ENCODE measurements at regions not wholly inside any gene's neighbourhood (a gene's known extent, or its start where the extent isn't known, plus 50 kb on each side); places are given as distances from the start of the nearest gene placed in this dataset.

GRCh38 chr11:34823639-34824038 is 92.5 kb downstream of the APIP start:
- Histone ChIP-seq H2AFZ (replicated peaks; ENCODE audit: low read length, poor library complexity) (no peak overlapping the region), H3K9ac (ENCODE audit: low read depth, low read length) (no peak overlapping the region), H4K8ac (ENCODE audit: low read depth in 2 of 2, low read length in 2 of 2) (no peak overlapping the region), H4K5ac (ENCODE audit: low read depth, low read length) (no peak overlapping the region), H2BK120ac (ENCODE audit: low read depth, low read length) (no peak overlapping the region), H3K36me3 (ENCODE audit: control insufficient read depth, insufficient read depth, low read length) (no peaks in the 10 kb centered on the region), H4K91ac (ENCODE audit: insufficient read depth, low read depth, low read length) (no peak overlapping the region), H3K27ac (ENCODE audit: insufficient read depth, low read length) (no peak overlapping the region), H4K20me1 (ENCODE audit: insufficient read depth, low read length) (no peaks in the 10 kb centered on the region), H3K14ac (replicated peaks; ENCODE audit: low read depth, low read length) (no peak overlapping the region), H3K23ac (ENCODE audit: low read depth, low read length) (no peak overlapping the region), H2AK9ac (replicated peaks; ENCODE audit: low read depth, low read length, poor library complexity) (no peak overlapping the region), H2BK15ac (ENCODE audit: low read depth, low read length) (no peak overlapping the region), H3K27me3 (ENCODE audit: control insufficient read depth, insufficient read depth, low read length) (peaks cover 11% of the 10 kb centered on the region), H3K9me3 (ENCODE audit: control insufficient read depth, insufficient read depth, low read length) (no peaks in the 10 kb centered on the region), H3K9me1 (ENCODE audit: insufficient read depth, low read length) (no peaks in the 10 kb centered on the region), H2AK5ac (ENCODE audit: low read depth, low read length) (no peak overlapping the region), H3K79me1 (ENCODE audit: low read depth in 1 of 2, low read length in 2 of 2) (no peaks in the 10 kb centered on the region), H3K4me1 (ENCODE audit: control insufficient read depth, insufficient read depth, low read length) (no peaks in the 10 kb centered on the region), H3K18ac (ENCODE audit: low read depth, low read length) (no peak overlapping the region), H3K4me3 (ENCODE audit: insufficient read depth, low read depth, low read length) (no peak overlapping the region), H2BK20ac (ENCODE audit: low read depth, low read length) (no peak overlapping the region), H3K4ac (ENCODE audit: low read depth, low read length) (no peak overlapping the region), H2BK5ac (ENCODE audit: low read depth, low read length, poor library complexity, severe bottlenecking) (no peak overlapping the region), H3K4me2 (ENCODE audit: low read depth, low read length) (no peak overlapping the region), H3K56ac (ENCODE audit: extremely low read depth, insufficient read depth, low read length) (no peak overlapping the region)
- 50% methylated on average over 1 of the region's 2 CpGs; no CpG with 5 or more reads in 1 of the 2 experiments for WGBS, 2 experiments (ENCODE audit: extremely low coverage in 2 of 2, insufficient read length in 1 of 2)
- in situ Hi-C loops (cut with MboI; ENCODE audit: low sequenced_read_pairs), result no loop called here
- DNase-seq (no peak), ATAC-seq (ENCODE audit: low read depth) (no peak)
- intact Hi-C loops (cut with micrococcal nuclease), result no loop called here
- CTCF ChIA-PET, result no interaction called here
- no peak for TF ChIP-seq CTCF (conservative IDR thresholded peaks at IDR 0.05; ENCODE audit: low read depth, low read length)
- TF ChIP-seq POLR2A (IDR thresholded peaks at IDR 0.05; ENCODE audit: low read depth, low read length), result no peak
- no peak for TF ChIP-seq CEBPB (IDR thresholded peaks at IDR 0.05; ENCODE audit: low read depth, low read length)
- TF ChIP-seq MXI1 (IDR thresholded peaks at IDR 0.05; ENCODE audit: borderline replicate concordance, low read depth, low read length), result no peak
- no peak for TF ChIP-seq SMC3 (IDR thresholded peaks at IDR 0.05; ENCODE audit: low read depth, low read length)
- TF ChIP-seq FOS (IDR thresholded peaks at IDR 0.05; ENCODE audit: low read depth, low read length), result no peak
- no peak for TF ChIP-seq CHD1 (IDR thresholded peaks at IDR 0.05; ENCODE audit: low read depth, low read length)
- no peak for TF ChIP-seq ELK1 (IDR thresholded peaks at IDR 0.05; ENCODE audit: borderline replicate concordance, low read depth, low read length)
- TF ChIP-seq MAZ (IDR thresholded peaks at IDR 0.05; ENCODE audit: borderline replicate concordance, low read depth, low read length), result no peak
- TF ChIP-seq RAD21 (IDR thresholded peaks at IDR 0.05; ENCODE audit: low read length), result no peak
- no peak for TF ChIP-seq MAFK (IDR thresholded peaks at IDR 0.05; ENCODE audit: low read depth, low read length)
- no peak for TF ChIP-seq BHLHE40 (IDR thresholded peaks at IDR 0.05; ENCODE audit: low read depth, low read length)
- TF ChIP-seq RCOR1 (IDR thresholded peaks at IDR 0.05; ENCODE audit: insufficient replicate concordance, low read length), result no peak
- BruUV-seq (replicated peaks), result no TSS peak
- dilution Hi-C loops (cut with HindIII; ENCODE audit: low sequenced_read_pairs, unreplicated experiment), result no loop called here
- POLR2A ChIA-PET (ENCODE audit: unreplicated experiment), result interaction anchor here (0.5 kb wide), 1 partner anchor 817 kb away, joined by 3 read pairs; no protein-coding TSS in a partner anchor
